ENCODE measurements at regions not wholly inside any gene's neighbourhood (a gene's known extent, or its start where the extent isn't known, plus 50 kb on each side); places are given as distances from the start of the nearest gene placed in this dataset.

GRCh38 chr2:217121565-217121964 lies 261.7 kb upstream of the TNP1 start:
- no peak for TF ChIP-seq CTCF (IDR thresholded peaks at IDR 0.05)
- no peak for TF ChIP-seq POLR2A (IDR thresholded peaks at IDR 0.05)
- no peak for TF ChIP-seq POLR2AphosphoS5 (IDR thresholded peaks at IDR 0.05)

Measured in prostate gland (tissue), 2 donors.